A673 (cell line): ENCODE measurements at regions not wholly inside any gene's neighbourhood (a gene's known extent, or its start where the extent isn't known, plus 50 kb on each side); places are given as distances from the start of the nearest gene placed in this dataset.
"Not testable (repeated sequence)": the region's sequence is repeated elsewhere in the genome, so short reads cannot be mapped to it uniquely, and the experiment has no call there.

Experiments used
- BruUV-seq: library from RNA; stranded (reverse); fragments of 400-500 nt; replicated peaks from 2 replicates; lab custom pipeline; 2021; lab: Mats Ljungman, UMichigan
- CTCF ChIA-PET: fragments of 300-600 bp; sonication (Branson Sonifier 250); formaldehyde crosslinking; loops from one replicate; lab custom pipeline; 2022; ENCODE audit warnings: antibody characterized with exemption; lab: Charles Lee
- POLR2A ChIA-PET: fragments of 300-600 bp; sonication (Branson Sonifier 250); formaldehyde crosslinking; loops from one replicate; lab custom pipeline; 2022; ENCODE audit warnings: antibody characterized with exemption; ENCODE audit not compliant: low non-redundant PET; lab: Charles Lee
- DNase-seq: peaks from one replicate; pipeline ENCODE4 v3.0.0-alpha.2; 2015; ENCODE audit warnings: low spot score
- H3K27ac ChIP-seq: fragments of 200-600 bp; sonication (generic); 2 replicates; pipeline ENCODE4 v1.5.1; 2016; ENCODE audit warnings: mixed run types, low read depth, mild to moderate bottlenecking, mixed read lengths, antibody characterized with exemption, low read length; ENCODE audit not compliant: poor library complexity, severe bottlenecking
- H3K27me3 ChIP-seq: fragments of 200-600 bp; sonication (generic); replicated peaks from 2 replicates; pipeline ENCODE4 v1.6.1; 2017; ENCODE audit warnings: mixed run types, low read depth, mild to moderate bottlenecking, mixed read lengths, antibody characterized with exemption, low read length; ENCODE audit not compliant: insufficient read depth, poor library complexity
- H3K36me3 ChIP-seq: fragments of 200-600 bp; sonication (generic); 2 replicates; pipeline ENCODE4 v1.6.1; 2016; ENCODE audit warnings: mixed run types, mild to moderate bottlenecking, mixed read lengths, antibody characterized with exemption, low read length; ENCODE audit not compliant: insufficient read depth, poor library complexity, severe bottlenecking
- H3K4me1 ChIP-seq: fragments of 200-600 bp; sonication (generic); 2 replicates; pipeline ENCODE4 v1.6.1; 2017; ENCODE audit warnings: mixed run types, mild to moderate bottlenecking, mixed read lengths, antibody characterized with exemption, low read length; ENCODE audit not compliant: insufficient read depth, poor library complexity, severe bottlenecking
- H3K4me3 ChIP-seq: fragments of 200-600 bp; sonication (generic); 2 replicates; pipeline ENCODE4 v1.5.1; 2016; ENCODE audit warnings: low read depth, mixed run types, mild to moderate bottlenecking, mixed read lengths, low read length; ENCODE audit not compliant: poor library complexity, severe bottlenecking
- H3K9me3 ChIP-seq: fragments of 200-600 bp; sonication (generic); 2 replicates; pipeline ENCODE4 v1.6.1; 2016; ENCODE audit warnings: mixed run types, low read depth, mild to moderate bottlenecking, mixed read lengths, antibody characterized with exemption, low read length; ENCODE audit not compliant: poor library complexity, severe bottlenecking
- EZH2 ChIP-seq: fragments of 200-600 bp; sonication (generic); IDR thresholded peaks from 2 replicates; pipeline ENCODE4 v1.6.1; 2017; ENCODE audit warnings: borderline replicate concordance, low read depth, mild to moderate bottlenecking, mixed read lengths, antibody characterized with exemption, low read length; ENCODE audit not compliant: poor library complexity, severe bottlenecking
- intact Hi-C: fragments of 100-400 bp; cut with micrococcal nuclease; formaldehyde crosslinking; loops from one replicate; pipeline ENCODE4 v1.10.0; 2022; ENCODE audit not compliant: unreplicated experiment
- TF ChIP-seq, protein P1 (sequence below): fragments of 300-800, 200-600 bp; sonication (generic); conservative IDR thresholded peaks from 2 replicates; pipeline ENCODE4 v1.5.1; 2017; ENCODE audit warnings: low read depth, mild to moderate bottlenecking, antibody characterized with exemption, low read length, moderate library complexity, mixed read lengths

- intact Hi-C loops, result no loop called here
- H3K27ac ChIP-seq, result no peak overlapping the region
- H3K4me3 ChIP-seq, result no peak overlapping the region
- H3K9me3 ChIP-seq, result no peaks in the 10 kb centered on the region
- no TSS peak for BruUV-seq
- DNase-seq, result no peak
- no peaks in the 10 kb centered on the region for H3K27me3 ChIP-seq
- TF ChIP-seq, protein P1, sequence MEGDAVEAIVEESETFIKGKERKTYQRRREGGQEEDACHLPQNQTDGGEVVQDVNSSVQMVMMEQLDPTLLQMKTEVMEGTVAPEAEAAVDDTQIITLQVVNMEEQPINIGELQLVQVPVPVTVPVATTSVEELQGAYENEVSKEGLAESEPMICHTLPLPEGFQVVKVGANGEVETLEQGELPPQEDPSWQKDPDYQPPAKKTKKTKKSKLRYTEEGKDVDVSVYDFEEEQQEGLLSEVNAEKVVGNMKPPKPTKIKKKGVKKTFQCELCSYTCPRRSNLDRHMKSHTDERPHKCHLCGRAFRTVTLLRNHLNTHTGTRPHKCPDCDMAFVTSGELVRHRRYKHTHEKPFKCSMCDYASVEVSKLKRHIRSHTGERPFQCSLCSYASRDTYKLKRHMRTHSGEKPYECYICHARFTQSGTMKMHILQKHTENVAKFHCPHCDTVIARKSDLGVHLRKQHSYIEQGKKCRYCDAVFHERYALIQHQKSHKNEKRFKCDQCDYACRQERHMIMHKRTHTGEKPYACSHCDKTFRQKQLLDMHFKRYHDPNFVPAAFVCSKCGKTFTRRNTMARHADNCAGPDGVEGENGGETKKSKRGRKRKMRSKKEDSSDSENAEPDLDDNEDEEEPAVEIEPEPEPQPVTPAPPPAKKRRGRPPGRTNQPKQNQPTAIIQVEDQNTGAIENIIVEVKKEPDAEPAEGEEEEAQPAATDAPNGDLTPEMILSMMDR, result no peak
- no peak for TF ChIP-seq EZH2
- no peaks in the 10 kb centered on the region for H3K36me3 ChIP-seq
- POLR2A ChIA-PET, result no interaction called here
- H3K4me1 ChIP-seq, result no peaks in the 10 kb centered on the region
- CTCF ChIA-PET, result no interaction called here
Measured at GRCh38 chr12:42716491-42716891, 126.9 kb upstream of the PRICKLE1 start.

GRCh38 chr12:42713566-42713965 is 124.0 kb upstream of the PRICKLE1 start:
- not testable (repeated sequence) for BruUV-seq

GRCh38 chr12:42708374-42708773 is 118.8 kb upstream of the PRICKLE1 start:
- CTCF ChIA-PET, POLR2A ChIA-PET, H3K36me3 ChIP-seq, H3K4me1 ChIP-seq, H3K9me3 ChIP-seq, BruUV-seq, H3K4me3 ChIP-seq, intact Hi-C loops, H3K27me3 ChIP-seq, H3K27ac ChIP-seq, DNase-seq: not testable (repeated sequence)

More at GRCh38 chr12:42713566-42713965, 124.0 kb upstream of the PRICKLE1 start:
- H3K27ac ChIP-seq, POLR2A ChIA-PET, intact Hi-C loops, H3K4me1 ChIP-seq, H3K4me3 ChIP-seq, H3K27me3 ChIP-seq, H3K36me3 ChIP-seq, CTCF ChIA-PET, DNase-seq, H3K9me3 ChIP-seq: not testable (repeated sequence)

- intact Hi-C loops, result no loop called here
- CTCF ChIA-PET, result no interaction called here
- Histone ChIP-seq H3K27ac (no peak overlapping the region), H3K9me3 (no peaks in the 10 kb centered on the region), H3K27me3 (no peaks in the 10 kb centered on the region), H3K4me3 (no peak overlapping the region), H3K36me3 (no peaks in the 10 kb centered on the region), H3K4me1 (no peaks in the 10 kb centered on the region)
- POLR2A ChIA-PET, result no interaction called here
- no TSS peak for BruUV-seq
- DNase-seq, result no peak
- TF ChIP-seq, protein P1, result no peak
- no peak for TF ChIP-seq EZH2
Measured at GRCh38 chr12:42707312-42708226, 118.0 kb upstream of the PRICKLE1 start.
